Endothelial cell of hepatic sinusoid (primary cell): ENCODE measurements at regions not wholly inside any gene's neighbourhood (a gene's known extent, or its start where the extent isn't known, plus 50 kb on each side); places are given as distances from the start of the nearest gene placed in this dataset.
"Not testable (repeated sequence)": the region's sequence is repeated elsewhere in the genome, so short reads cannot be mapped to it uniquely, and the experiment has no call there.

Source experiments
- in situ Hi-C: cut with HindIII; loops from 2 replicates; pipeline ENCODE4 v1.10.0; 2017; ENCODE audit warnings: low sequenced_read_pairs

GRCh38 chr2:136301006-136301405 is 183.1 kb upstream of the CXCR4 start:
- in situ Hi-C loops = no loop called here

GRCh38 chr2:136298631-136299030 is 180.7 kb upstream of the CXCR4 start:
- in situ Hi-C loops = no loop called here

GRCh38 chr2:136297994-136298393 is 180.0 kb upstream of the CXCR4 start:
- in situ Hi-C loops = no loop called here

- in situ Hi-C loops = no loop called here
Measured at GRCh38 chr2:136297312-136297711, 179.4 kb upstream of the CXCR4 start.

- in situ Hi-C loops = no loop called here
Measured at GRCh38 chr2:136295168-136295567, 177.2 kb upstream of the CXCR4 start.

- in situ Hi-C loops = no loop called here
Measured at GRCh38 chr2:136291871-136292270, 173.9 kb upstream of the CXCR4 start.

- in situ Hi-C loops = no loop called here
Measured at GRCh38 chr2:136290326-136290725, 172.4 kb upstream of the CXCR4 start.

- in situ Hi-C loops = no loop called here
Measured at GRCh38 chr2:136288249-136288648, 170.3 kb upstream of the CXCR4 start.

- in situ Hi-C loops = no loop called here
Measured at GRCh38 chr2:136286423-136286822, 168.5 kb upstream of the CXCR4 start.

- in situ Hi-C loops = no loop called here
Measured at GRCh38 chr2:136284226-136285119, 166.5 kb upstream of the CXCR4 start.

- in situ Hi-C loops = no loop called here
Measured at GRCh38 chr2:136282251-136282650, 164.3 kb upstream of the CXCR4 start.

- in situ Hi-C loops = no loop called here
Measured at GRCh38 chr2:136281281-136282114, 163.5 kb upstream of the CXCR4 start.

- in situ Hi-C loops = not testable (repeated sequence)
Measured at GRCh38 chr2:136266346-136266745, 148.4 kb upstream of the CXCR4 start.

GRCh38 chr2:136259551-136259950 is 141.6 kb upstream of the CXCR4 start:
- in situ Hi-C loops = no loop called here

- in situ Hi-C loops = no loop called here
Measured at GRCh38 chr2:136257893-136258292, 139.9 kb upstream of the CXCR4 start.

- in situ Hi-C loops = no loop called here
Measured at GRCh38 chr2:136255648-136256461, 137.9 kb upstream of the CXCR4 start.

GRCh38 chr2:136255127-136255526 is 137.2 kb upstream of the CXCR4 start:
- in situ Hi-C loops = no loop called here

- in situ Hi-C loops = no loop called here
Measured at GRCh38 chr2:136254681-136255080, 136.7 kb upstream of the CXCR4 start.

- in situ Hi-C loops = no loop called here
Measured at GRCh38 chr2:136253288-136254004, 135.5 kb upstream of the CXCR4 start.

GRCh38 chr2:136251885-136252585 is 134.1 kb upstream of the CXCR4 start:
- in situ Hi-C loops = no loop called here
